PFSK-1 (cell line): ENCODE measurements at regions not wholly inside any gene's neighbourhood (a gene's known extent, or its start where the extent isn't known, plus 50 kb on each side); places are given as distances from the start of the nearest gene placed in this dataset.

Experiments
- POLR2AphosphoS5 ChIP-seq: IDR thresholded peaks from 2 replicates; pipeline ENCODE4 v1.6.1; 2012; ENCODE audit warnings: low read depth, mild to moderate bottlenecking, control low read depth, low read length, moderate library complexity
- REST ChIP-seq, 2 experiments: IDR thresholded peaks; 2 replicates each; pipeline versions ENCODE4 v1.6.1 to v1.8.0; 2011 to 2012; ENCODE audit warnings: low read depth in 2 of 2, low read length in 2 of 2, control low read depth in 1 of 2, inconsistent platforms in 1 of 2, mild to moderate bottlenecking in 1 of 2, moderate library complexity in 1 of 2; ENCODE audit not compliant: insufficient read depth in 1 of 2
- SIN3A ChIP-seq: IDR thresholded peaks from 2 replicates; pipeline ENCODE4 v1.6.1; 2012; ENCODE audit warnings: mild to moderate bottlenecking, low read length, moderate library complexity, borderline replicate concordance; ENCODE audit not compliant: insufficient read depth
- TAF1 ChIP-seq: IDR thresholded peaks from 2 replicates; pipeline ENCODE4 v1.6.1; 2012; ENCODE audit warnings: low read length, control low read depth, borderline replicate concordance; ENCODE audit not compliant: insufficient read depth

GRCh38 chr13:106377931-106378662 lies 157.4 kb downstream of the EFNB2 start:
- TF ChIP-seq TAF1: no peak
- no peak for TF ChIP-seq SIN3A
- no peak for TF ChIP-seq POLR2AphosphoS5
- no peak for TF ChIP-seq REST (IDR thresholded peaks at IDR 0.05; ENCODE audit: insufficient read depth in 1 of 2, low read depth in 2 of 2, low read length in 2 of 2)
